ENCODE measurements at regions not wholly inside any gene's neighbourhood (a gene's known extent, or its start where the extent isn't known, plus 50 kb on each side); places are given as distances from the start of the nearest gene placed in this dataset.

- H3K27me3 ChIP-seq = no peaks in the 10 kb centered on the region
- intact Hi-C loops (cut with DNase I) = no loop called here
Observed at GRCh38 chr4:84381759-84382158, 117.3 kb downstream of the NKX6-1 start.

GRCh38 chr4:84379917-84380641 lies 119.0 kb downstream of the NKX6-1 start:
- TF ChIP-seq CTCF (IDR thresholded peaks at IDR 0.05) (no peak), EP300 (IDR thresholded peaks at IDR 0.05) (no peak), POLR2A (IDR thresholded peaks at IDR 0.05) (no peak), POLR2AphosphoS5 (IDR thresholded peaks at IDR 0.05) (no peak)
- intact Hi-C loops (cut with DNase I) = no loop called here
- Histone ChIP-seq H3K4me1 (no peaks in the 10 kb centered on the region), H3K27me3 (no peaks in the 10 kb centered on the region), H3K36me3 (no peaks in the 10 kb centered on the region), H3K4me3 (no peak overlapping the region), H3K27ac (no peak overlapping the region), H3K9me3 (no peaks in the 10 kb centered on the region)
- DNase-seq = no peak
- 52 to 80% methylated on average over 13 of the region's 13 CpGs for WGBS, 2 donors

More at GRCh38 chr4:84381759-84382158, 117.3 kb downstream of the NKX6-1 start:
- no peak overlapping the region for H3K4me3 ChIP-seq
- TF ChIP-seq EP300 (IDR thresholded peaks at IDR 0.05) (no peak), POLR2A (IDR thresholded peaks at IDR 0.05) (no peak), CTCF (IDR thresholded peaks at IDR 0.05) (no peak), POLR2AphosphoS5 (IDR thresholded peaks at IDR 0.05) (no peak)
- DNase-seq = no peak
- H3K36me3 ChIP-seq = no peaks in the 10 kb centered on the region
- no peaks in the 10 kb centered on the region for H3K9me3 ChIP-seq
- H3K27ac ChIP-seq = no peak overlapping the region
- no peaks in the 10 kb centered on the region for H3K4me1 ChIP-seq

GRCh38 chr4:84378983-84379382 lies 120.1 kb downstream of the NKX6-1 start:
- no peak for DNase-seq
- TF ChIP-seq POLR2A (IDR thresholded peaks at IDR 0.05) = no peak
- no peak for TF ChIP-seq POLR2AphosphoS5 (IDR thresholded peaks at IDR 0.05)
- TF ChIP-seq CTCF (IDR thresholded peaks at IDR 0.05) = no peak
- TF ChIP-seq EP300 (IDR thresholded peaks at IDR 0.05) = no peak
- Histone ChIP-seq H3K9me3 (no peaks in the 10 kb centered on the region), H3K27me3 (no peaks in the 10 kb centered on the region), H3K4me1 (no peaks in the 10 kb centered on the region), H3K36me3 (no peaks in the 10 kb centered on the region), H3K4me3 (no peak overlapping the region), H3K27ac (no peak overlapping the region)
- 33 to 71% methylated on average over 4 of the region's 4 CpGs for WGBS, 2 donors
- intact Hi-C loops (cut with DNase I) = no loop called here

- Histone ChIP-seq H3K36me3 (no peaks in the 10 kb centered on the region), H3K9me3 (no peaks in the 10 kb centered on the region), H3K27me3 (no peaks in the 10 kb centered on the region), H3K4me3 (no peak overlapping the region), H3K4me1 (no peaks in the 10 kb centered on the region), H3K27ac (no peak overlapping the region)
- intact Hi-C loops (cut with DNase I) = no loop called here
- WGBS, 2 donors = 65 to 90% methylated on average over 5 of the region's 5 CpGs
- TF ChIP-seq POLR2A (IDR thresholded peaks at IDR 0.05) = no peak
- no peak for DNase-seq
Observed at GRCh38 chr4:84378356-84378755, 120.7 kb downstream of the NKX6-1 start.

- no peak for TF ChIP-seq POLR2A (IDR thresholded peaks at IDR 0.05)
- TF ChIP-seq POLR2AphosphoS5 (IDR thresholded peaks at IDR 0.05) = no peak
- TF ChIP-seq CTCF (IDR thresholded peaks at IDR 0.05) = no peak
- TF ChIP-seq EP300 (IDR thresholded peaks at IDR 0.05) = no peak
- 94 to 96% methylated on average over 2 of the region's 2 CpGs for WGBS, 2 donors
- no peaks in the 10 kb centered on the region for H3K9me3 ChIP-seq
- H3K27me3 ChIP-seq = no peaks in the 10 kb centered on the region
- intact Hi-C loops (cut with DNase I) = no loop called here
- H3K4me1 ChIP-seq = no peaks in the 10 kb centered on the region
- no peaks in the 10 kb centered on the region for H3K36me3 ChIP-seq
- H3K27ac ChIP-seq = no peak overlapping the region
- DNase-seq = no peak
- no peak overlapping the region for H3K4me3 ChIP-seq
Observed at GRCh38 chr4:84366907-84367306, 132.2 kb downstream of the NKX6-1 start.
